C4-2B (cell line): ENCODE measurements at regions not wholly inside any gene's neighbourhood (a gene's known extent, or its start where the extent isn't known, plus 50 kb on each side); places are given as distances from the start of the nearest gene placed in this dataset.

Source experiments
- H3K27ac ChIP-seq: fragments of 450-650 bp; 2 replicates; pipeline ENCODE4 v1.5.1; 2017
- ZFX ChIP-seq: fragments of 450-650 bp; IDR thresholded peaks from 2 replicates; pipeline ENCODE4 v1.6.1; 2017
- TF ChIP-seq, protein P1 (sequence below): fragments of 450-650 bp; conservative IDR thresholded peaks from 2 replicates; pipeline ENCODE4 v1.5.1; 2017; ENCODE audit warnings: mild to moderate bottlenecking

DNA sequence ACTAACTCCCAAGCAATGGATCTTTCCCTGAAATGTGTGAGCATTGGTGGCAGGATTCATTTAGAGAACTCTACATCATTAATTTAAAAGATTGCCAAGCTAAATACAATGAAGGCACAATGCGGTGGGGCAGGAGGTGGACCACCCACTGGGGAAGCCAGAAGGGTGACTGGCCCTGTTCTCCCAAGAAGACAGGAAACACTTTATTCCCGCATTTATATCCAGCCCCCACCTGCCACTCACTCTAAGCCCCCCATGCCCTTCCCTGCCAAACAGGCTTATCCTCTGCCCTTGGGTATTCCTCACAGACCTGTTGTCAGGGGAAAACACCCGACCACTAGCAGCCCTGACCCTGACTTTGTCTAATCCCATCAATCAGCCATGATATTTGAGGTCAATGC, 189.1 kb upstream of the UBL3 start:
- TF ChIP-seq, protein P1, sequence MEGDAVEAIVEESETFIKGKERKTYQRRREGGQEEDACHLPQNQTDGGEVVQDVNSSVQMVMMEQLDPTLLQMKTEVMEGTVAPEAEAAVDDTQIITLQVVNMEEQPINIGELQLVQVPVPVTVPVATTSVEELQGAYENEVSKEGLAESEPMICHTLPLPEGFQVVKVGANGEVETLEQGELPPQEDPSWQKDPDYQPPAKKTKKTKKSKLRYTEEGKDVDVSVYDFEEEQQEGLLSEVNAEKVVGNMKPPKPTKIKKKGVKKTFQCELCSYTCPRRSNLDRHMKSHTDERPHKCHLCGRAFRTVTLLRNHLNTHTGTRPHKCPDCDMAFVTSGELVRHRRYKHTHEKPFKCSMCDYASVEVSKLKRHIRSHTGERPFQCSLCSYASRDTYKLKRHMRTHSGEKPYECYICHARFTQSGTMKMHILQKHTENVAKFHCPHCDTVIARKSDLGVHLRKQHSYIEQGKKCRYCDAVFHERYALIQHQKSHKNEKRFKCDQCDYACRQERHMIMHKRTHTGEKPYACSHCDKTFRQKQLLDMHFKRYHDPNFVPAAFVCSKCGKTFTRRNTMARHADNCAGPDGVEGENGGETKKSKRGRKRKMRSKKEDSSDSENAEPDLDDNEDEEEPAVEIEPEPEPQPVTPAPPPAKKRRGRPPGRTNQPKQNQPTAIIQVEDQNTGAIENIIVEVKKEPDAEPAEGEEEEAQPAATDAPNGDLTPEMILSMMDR: no peak
- no peak for TF ChIP-seq ZFX
- H3K27ac ChIP-seq: no peak overlapping the region

DNA sequence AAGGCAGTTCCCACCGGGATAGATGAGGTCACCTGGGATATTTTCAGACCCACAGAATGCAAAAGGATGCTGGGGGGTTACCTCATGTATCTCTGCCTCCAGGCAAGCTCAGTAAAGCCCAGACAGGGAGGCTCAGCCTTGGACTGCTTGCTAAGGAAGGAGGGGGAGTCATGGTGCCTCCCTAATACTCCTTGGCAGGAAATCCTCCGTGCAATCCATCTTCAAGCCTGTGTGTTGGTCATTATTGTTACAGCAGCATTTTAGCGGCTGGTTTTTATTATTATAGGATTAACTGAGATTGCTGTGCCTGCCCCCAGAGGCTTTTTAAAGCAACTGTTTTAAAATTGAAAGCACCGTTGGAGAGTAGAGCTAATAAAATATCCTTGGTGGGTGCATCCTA, 188.5 kb upstream of the UBL3 start:
- H3K27ac ChIP-seq: no peak overlapping the region
- TF ChIP-seq, protein P1: no peak
- TF ChIP-seq ZFX: no peak

DNA sequence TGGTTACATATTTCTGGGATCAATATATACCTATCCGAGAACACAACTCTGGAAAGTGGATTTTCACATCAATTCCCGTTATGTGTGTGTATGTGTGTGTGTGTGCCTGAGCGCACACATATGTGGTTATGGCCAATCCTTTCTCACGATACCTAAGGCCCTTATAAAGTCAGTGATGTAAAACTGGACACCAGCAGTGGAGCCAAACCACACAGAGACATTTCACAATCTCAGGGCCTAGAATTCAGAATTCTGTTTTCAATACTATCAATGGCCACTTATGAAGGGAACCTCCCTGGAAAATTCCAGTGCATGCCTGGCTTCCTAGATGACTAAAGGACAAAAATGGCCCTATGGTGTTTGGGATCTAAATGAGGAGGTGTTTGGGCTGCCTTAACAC, 187.3 kb upstream of the UBL3 start:
- H3K27ac ChIP-seq: no peak overlapping the region
- TF ChIP-seq, protein P1: no peak
- no peak for TF ChIP-seq ZFX

DNA sequence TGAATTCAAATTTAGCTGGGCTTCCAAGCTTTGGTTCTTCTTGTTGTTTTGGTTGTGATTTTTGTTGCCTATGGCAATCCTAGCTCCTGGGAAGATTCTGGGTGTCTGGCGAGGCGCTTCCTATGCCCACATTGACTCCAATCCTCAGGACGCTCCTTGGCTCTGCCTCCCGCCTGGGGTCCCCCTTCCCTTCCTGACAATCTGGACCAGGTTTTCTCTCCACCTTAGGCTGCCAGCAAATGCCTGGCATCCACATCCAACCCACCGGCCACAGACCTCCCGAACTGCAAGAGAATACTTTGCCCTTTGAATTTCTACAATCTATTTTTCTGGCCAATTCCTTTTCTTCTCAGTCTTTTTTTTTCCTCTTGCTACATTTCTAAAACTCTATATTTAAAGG, 186.9 kb upstream of the UBL3 start:
- no peak for TF ChIP-seq ZFX
- TF ChIP-seq, protein P1: no peak
- no peak overlapping the region for H3K27ac ChIP-seq

DNA sequence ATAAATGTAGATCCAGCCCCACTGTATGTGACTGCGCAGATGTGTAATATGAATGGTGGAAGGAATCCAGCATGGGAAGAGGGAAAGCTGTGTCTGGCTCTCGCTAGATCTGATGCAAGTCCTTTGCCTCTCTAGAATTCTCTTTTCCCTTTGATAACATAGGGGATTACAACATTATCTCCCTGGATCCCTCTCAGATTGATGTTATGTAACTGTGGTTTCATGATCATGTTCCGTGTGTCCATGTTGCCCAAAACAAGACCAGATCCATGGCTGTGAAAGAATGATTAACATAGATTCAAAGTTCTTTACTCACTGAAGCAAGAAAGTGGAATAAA, 184.0 kb upstream of the UBL3 start:
- TF ChIP-seq, protein P1: no peak
- TF ChIP-seq ZFX: no peak

DNA sequence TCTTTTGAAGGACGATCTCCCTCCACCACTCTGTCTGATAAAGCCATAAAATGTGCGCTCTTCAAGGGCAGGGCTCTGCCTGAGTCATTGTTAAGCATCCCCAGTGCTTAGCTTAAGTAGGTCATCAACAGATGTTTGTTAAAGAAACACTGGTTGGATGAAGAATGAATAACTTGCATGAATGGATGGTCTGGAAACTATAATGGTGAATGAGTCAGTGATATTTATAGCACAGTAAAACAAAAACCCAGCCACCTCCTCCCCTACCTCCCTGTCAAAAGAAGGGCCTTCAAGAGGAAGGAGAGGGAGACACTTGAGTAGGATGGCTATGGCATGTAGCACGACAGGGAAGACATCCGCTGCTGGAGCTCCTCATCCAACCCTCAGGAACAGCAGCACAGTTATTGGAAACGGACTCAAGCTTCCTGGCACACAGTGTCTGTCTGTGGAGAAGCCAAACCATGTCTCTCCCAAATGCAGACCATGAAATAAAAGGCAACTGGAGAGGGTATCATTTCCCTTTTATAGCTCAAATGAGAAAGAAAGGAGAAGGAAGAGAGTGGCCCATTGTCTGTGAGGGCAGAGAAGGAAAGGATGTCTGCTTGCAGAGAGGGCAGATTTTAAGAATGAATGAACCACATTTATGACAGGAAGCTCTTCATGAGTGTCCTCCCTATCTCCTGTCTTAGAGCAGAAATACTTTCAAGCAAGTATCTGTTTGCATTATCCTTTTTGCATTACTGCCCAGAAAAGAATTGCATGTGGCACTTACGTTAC, 183.5 kb upstream of the UBL3 start:
- no peak overlapping the region for H3K27ac ChIP-seq
- TF ChIP-seq, protein P1: no peak
- TF ChIP-seq ZFX: no peak

More for the DNA sequence above, 184.0 kb upstream of the UBL3 start:
- no peak overlapping the region for H3K27ac ChIP-seq

DNA sequence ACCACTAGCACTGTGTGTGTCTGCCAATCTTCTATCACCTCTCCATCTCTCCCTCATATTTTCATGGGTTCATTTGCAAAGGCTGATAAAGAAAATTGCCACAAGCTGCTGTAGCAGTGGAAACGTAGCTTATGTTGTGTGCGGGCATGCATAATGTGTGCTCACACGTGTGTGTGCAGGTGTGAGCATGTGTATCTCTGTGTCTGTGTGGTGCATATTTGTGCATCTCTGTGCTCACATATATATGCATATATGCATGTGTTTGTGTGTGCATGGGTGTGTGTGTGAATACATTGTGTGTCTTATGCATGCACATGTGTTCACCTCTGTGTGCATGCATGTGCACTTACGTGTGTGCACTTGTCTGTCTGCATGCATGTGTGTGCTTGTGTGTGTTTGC, 181.8 kb upstream of the UBL3 start:
- no peak overlapping the region for H3K27ac ChIP-seq
- TF ChIP-seq, protein P1: no peak
- TF ChIP-seq ZFX: no peak
